Stimulated activated CD4-positive, alpha-beta T cell treated with anti-CD3 and anti-CD28 coated beads, Interleukin-2, amount 100 ng/mL, for 4 hours (primary cell): ENCODE measurements at regions not wholly inside any gene's neighbourhood (a gene's known extent, or its start where the extent isn't known, plus 50 kb on each side); places are given as distances from the start of the nearest gene placed in this dataset.
"Not testable (repeated sequence)": the region's sequence is repeated elsewhere in the genome, so short reads cannot be mapped to it uniquely, and the experiment has no call there.

Experiments used
- DNase-seq: peaks from one replicate; pipeline ENCODE4 v3.0.0-alpha.2; 2020; ENCODE audit warnings: low read depth

DNA sequence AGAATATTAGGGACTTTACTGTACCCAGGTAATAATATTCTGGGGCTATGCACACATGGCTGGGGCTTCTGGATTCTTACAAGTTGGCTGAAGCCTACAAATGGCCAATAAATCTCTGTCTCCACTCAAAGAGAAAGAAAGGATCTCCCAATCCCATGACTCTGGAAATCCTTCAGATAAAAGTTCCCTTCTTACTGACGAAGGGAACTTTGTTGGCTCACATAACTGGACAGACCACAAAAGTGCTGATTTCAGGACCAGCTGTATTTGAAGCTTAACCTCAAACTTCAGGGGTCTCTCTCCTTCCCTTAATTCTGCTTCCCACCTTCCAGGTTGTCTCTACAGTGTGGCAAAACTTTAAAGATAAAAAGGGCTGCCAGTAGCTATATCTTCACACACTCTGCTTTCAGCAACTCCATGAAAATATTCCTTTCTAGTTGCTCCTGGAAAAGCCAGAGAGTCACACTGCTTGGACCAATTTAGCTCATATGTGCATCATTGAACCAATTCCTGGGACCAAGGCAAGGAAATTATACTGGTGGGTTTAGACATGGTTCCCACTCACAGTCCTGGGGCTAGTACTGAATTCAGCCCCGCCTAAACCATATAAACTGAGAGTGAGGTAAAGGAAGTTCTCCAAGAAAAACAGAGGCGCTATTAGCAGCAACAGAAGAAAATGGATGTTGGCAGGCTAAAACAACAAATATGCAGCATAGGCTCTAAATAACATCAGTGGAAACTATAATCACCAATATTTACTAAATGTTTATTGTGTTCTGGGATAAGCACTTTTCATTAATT, 290.0 kb upstream of the GADL1 start:
- no peak for DNase-seq

DNA sequence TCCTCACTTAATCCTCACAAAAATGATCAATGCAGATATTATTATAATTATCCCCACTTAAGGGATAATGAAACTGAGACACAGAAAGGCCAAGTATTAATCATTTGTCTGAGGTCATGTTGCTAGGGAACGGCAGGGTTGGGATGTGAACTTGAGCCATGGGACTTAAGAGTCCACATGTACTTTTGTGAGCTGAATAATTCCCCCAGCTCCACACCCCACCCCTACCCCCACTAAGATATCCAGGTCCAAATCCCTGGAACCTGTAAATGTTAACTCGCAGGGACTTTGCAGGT, 290.5 kb upstream of the GADL1 start:
- no peak for DNase-seq

DNA sequence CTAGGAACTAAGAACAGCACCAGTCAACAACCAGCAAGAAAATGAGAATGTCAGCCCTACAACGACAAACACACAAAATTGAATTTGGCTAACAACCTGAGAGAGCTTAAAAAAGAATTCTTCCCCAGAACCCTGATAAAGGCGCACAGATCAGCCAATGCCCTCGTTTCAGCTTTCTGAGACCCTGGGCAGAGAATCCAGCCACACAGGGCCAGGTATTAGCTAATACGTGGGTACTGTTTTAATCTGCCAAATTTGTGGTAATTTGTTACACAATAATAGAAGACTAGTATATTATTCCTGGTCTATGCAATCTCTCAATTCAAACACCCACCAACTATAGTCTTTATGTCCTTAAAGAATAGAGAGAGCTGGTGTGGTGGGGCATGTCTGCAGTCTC, 291.6 kb upstream of the GADL1 start:
- DNase-seq = no peak

DNA sequence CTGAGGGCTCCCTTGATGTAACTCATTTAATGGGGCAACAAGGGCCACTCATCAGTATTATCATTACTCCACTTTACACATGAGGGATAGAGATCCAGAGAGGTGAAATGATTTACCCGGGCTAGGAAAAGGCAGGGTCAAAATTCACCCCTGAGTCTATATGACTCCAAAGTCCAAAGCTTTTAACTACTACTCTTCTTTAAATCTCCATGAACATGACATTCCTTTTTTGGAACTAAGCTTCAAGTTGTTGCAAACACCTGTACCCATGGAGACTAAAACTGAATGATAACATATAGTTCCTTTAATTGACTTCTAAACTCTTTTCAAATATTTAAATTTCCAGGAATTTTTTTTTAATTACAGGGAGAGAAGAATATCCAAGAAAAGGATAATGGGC, 292.9 kb upstream of the GADL1 start:
- no peak for DNase-seq

DNA sequence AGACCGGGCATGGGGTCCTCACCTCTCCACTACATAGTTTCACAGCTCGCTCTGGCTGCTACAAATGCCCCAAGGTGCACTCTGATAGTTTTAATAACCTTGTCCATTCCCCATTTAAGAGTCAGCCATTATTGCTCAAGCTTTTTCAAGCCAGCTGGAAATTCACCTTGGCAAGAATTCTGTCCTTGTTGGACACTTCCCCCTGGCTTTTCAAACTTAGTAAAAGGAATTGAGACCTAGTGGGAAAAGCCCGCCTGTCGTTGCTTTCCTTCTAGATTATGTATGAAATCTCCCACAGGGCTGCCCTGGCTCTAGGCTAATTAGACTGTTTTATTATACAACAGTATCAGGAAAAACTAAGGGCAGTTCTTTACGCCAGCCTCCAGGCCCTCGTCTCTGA, 293.7 kb upstream of the GADL1 start:
- no peak for DNase-seq

DNA sequence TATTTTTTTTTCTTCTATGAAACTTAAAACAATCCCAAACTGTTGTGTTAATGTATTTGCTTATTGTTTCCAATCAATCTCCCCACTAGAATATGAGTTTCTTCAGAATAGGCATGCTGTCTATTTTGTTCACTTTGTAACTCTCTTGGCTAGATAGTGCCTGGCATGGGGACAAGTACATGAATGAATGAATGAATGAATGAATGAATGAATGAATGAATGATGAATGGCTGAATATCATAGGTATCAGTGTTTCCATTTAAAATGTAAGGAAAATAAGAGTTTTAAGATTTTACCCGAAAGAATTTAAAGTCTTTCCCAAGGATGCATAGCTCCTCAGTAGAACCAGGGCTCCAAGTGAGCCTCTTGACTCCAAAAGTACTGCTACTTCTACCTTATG, 294.9 kb upstream of the GADL1 start:
- no peak for DNase-seq

DNA sequence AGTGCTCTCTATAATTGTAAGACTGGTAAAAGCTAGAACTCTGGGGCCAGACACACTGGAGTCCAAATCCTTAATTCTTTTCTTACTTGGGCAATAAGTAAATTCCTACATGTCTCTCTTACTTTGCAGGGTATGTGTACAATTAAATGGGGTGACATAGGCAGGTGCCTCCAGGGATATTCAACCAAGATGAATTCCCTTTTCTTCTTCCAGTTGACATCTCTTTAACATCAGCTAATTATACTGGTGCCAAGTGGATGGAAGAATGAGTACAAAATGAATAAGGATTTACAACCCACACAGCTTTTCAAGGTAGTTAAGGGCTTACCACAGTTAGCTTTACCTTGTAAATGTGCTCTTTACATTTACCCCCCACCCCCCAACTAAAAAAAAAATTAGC, 295.5 kb upstream of the GADL1 start:
- DNase-seq = no peak

DNA sequence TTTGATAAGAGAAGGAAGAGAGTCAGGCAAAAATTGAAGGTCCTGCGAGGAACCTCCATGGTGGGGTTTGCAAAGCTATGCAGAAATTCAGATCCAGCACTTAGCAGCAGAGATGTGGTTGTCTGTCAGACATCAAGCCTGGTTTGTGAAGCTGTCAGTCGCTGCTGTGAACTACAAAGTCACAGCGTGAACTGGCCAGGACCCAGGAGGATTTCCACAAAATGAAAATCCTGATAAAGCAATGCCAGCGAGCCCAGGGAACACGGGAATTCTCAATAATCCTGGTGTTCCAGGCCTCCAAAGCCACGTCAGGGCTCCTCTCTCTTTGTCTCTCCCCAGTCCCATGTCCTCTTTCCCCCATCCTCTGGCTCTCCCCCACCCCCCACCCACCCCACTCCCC, 296.9 kb upstream of the GADL1 start:
- DNase-seq = no peak

DNA sequence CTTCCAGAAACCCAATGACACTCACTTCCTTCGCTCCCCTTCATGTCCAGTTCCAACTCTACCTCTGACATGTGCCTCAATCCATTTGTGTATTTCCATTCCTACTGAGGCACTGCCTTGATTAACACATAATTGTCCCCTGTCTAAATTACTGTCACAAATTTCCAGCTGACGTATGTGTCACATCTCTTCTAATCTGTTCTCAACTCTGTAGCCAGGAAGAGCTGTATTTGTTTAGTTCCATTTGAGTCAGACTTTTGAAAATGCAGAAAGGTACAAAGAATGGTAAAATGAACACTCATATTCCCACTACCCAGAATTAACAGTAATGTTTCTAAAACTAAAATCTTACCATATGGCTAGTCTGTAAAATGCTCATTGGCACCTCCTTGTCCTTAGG, 299.0 kb upstream of the GADL1 start:
- no peak for DNase-seq

DNA sequence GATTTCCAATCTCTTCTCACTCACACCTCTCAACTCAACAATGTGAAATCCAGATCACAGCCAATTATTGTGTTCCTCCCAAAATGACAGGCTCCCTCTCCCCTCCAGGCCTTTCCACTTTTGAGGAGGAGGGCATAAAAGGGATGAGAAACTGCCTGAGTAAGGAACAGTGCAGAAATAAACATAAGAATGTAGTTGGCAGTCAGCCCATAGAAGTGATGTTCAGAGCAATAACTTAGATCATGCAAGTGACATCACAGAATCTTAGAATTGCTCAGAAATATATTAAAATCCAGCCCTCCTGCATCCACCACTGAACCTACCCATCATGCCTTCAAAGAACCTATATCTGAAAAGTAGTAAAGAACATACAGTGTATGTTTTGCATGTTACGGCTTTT, 299.4 kb upstream of the GADL1 start:
- no peak for DNase-seq

DNA sequence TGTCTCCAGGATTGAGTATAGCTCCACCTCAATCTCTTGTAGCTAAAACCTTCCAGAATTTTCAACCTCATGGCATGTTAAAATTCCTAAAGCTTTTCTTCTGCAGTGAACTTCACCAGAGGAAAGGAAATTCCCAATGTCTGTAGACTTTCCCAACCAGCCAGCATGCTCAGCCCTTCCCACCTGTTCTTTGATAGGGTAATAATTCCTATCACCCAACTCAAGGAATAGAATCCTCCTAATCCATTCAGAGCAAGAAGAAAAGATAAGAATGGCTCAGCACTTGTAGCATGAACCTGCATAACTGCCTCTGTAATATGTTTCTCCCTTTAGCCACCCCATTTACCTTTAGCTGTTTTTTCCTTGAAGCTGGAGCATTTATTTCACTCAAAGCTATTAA, 301.8 kb upstream of the GADL1 start:
- DNase-seq = no peak

DNA sequence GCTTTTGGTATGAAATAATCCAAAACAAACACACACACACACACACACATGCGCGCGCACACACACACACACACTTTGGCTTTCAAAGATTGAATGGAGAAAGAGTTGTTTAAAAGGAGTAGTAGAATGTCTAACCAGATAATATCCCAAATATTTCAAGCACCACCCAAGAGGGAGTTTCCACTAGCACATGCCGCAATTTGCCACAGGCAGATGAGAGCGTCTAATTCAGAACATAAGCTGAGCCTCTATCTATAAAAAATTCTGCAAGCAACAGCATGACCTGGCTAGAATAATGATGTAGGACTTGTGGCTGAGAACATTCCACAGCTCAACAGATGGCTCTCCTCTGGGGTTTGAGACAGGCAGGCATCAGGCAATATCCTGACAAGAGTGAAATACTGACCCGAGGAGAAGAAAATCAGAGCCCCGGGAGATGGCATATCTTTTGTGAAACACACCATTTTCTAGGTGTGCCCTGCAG, 302.5 kb upstream of the GADL1 start:
- no peak for DNase-seq

DNA sequence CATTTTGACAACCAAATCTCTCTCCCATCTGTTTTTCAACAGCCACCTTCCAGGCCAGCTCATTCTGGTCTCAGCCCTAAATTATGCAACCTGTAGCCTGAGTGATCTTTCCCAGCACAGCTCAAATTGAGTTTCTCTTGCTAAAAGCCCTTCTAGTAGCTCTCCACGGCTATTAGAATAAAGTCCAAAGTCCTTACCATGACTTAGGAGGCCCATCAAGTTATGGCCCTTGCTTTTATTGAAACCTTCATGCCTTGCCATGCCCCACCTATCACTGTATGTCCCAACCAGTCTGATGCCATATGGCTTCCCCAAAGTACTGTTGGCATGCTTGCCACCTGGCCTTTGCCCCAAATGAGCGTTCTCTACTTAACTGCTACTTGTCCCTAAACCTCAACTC, 303.5 kb upstream of the GADL1 start:
- DNase-seq = no peak

DNA sequence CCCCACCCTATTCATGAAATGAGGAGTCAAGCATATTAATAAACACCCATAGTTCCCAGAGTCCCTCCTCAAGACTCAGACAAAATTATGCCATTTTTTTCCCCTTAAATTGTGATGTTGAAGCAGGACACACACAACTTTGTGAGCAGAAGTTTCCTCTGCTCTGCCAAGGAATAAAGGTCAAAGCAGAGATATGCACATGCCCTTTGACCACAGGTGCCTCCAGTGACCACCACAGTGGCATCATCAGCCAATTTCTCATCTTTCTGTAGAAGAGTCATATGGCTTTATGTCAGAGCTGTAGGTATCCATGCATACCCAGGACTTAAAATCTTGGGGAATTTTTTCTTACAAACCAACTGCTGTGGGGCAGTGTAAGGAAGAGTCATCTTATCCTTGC, 304.4 kb upstream of the GADL1 start:
- DNase-seq = no peak

DNA sequence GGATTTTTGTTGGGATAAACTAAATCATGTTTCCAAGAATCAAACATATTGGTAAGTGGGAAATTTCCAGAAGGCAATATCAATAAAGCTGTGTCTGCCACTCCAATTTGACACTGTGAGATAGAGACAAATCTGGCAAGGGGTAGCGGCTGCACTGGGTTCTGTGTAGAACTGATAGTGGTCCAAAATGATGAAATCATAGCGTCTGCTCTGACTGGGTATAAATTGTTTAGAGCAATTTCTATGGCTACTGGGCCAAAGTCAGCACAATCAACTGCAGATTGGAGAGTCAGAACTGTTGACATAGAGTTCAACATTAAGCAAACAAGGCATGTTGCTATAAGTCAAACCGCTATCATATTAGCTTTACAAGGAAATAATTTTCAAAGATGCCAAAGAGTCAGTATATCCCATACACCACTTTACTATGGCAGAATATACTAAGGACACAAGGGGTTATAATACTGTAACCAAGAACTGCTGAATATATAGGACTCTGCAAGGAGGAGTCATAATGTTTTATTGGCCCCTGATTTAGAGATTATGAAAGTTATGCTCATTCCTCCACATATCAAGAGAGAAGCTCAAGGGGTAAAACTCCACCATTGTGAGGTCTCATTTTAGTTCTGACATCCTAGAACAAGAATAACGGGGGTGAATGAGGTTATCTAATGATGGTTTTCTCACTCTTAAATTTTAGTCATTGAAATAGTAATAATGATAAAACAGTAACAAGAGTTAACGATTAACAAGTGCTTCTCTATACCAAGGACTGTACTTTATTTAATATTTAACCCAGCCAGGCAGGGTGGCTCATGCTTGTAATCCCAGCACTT, 309.7 kb upstream of the GADL1 start:
- DNase-seq = no peak

DNA sequence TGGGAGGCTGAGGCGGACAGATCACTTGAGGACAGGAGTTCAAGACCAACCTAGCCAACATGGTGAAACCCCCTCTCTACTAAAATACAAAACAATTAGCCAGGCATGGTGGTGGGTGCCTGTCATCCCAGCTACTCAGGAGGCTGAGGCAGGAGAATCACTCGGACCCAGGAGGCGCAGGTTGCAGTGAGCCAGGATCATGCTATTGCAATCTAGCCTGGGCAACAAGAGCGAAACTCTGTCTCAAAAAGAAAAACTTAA, 310.3 kb upstream of the GADL1 start:
- DNase-seq = not testable (repeated sequence)

DNA sequence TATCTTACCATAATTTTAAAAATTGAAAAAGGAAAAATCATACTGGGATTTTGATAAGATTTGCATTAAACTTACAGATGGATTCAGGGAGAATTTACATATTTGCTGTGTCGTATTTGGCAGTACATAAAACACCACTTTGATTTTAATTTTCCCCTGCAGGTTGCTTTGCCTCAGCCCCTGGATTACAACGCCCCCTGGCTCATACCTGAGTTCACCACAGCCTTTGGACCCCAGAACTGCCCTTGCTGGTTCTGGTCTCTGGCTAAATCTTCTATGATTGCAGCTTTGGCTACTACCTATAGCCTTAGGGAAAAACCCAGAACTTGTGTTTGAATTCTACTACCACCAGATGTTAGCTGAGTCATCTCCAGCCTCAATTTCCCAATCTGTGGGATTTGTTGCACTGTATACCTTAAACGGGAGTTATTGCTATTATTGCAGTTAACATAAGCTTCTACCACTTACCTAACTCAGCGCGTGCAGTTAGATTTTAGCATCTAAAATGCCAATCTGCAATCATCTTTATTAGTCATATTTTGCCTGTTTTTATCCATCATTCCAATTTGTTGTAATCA, 315.7 kb upstream of the GADL1 start:
- no peak for DNase-seq

DNA sequence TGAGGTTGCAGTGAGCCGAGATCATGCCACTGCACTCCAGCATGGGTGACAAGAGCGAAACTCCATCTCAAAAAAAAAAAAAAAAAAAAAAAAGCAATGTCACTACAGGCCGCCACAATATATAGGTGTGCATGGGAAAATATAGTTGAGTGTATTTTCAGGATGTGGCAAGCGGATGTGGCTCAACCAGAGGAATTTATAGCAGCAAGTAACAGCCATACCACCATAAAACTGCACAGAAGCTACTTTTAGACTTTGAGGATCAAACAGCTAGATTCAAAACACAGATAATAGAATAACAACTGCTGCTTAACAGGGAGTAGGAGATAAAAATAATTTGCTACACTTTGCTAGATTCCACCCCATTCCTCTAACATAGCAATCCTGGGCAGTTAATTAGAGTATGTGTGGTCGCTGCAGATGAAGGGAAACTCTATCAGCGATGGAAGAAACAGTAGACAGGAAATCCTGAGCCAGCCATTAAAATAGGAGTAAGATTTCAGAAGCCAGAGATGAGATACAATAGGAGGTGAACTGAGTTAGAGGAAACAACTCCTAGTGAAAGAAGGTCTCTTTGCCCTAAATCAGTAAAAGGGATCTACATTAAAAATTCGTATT, 318.7 kb upstream of the STT3B start:
- no peak for DNase-seq

DNA sequence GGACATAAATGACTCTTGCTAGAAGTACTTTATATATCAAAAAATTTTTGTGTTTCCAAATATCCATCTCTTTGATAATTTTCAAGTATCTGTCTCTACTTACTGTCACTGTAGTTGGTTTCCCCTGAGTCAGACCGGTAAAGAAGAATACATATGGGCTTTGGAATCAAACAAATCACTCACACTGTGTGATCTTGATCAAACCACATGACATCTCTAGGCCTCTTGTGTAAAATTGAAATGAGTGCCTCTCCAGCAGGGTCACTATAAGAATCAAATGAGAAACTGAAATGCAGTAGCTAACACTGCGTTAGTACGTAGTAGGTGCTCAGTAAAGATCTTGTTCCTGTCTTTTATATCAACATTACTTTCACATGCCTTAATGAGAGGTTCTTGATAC, 314.6 kb upstream of the STT3B start:
- no peak for DNase-seq

DNA sequence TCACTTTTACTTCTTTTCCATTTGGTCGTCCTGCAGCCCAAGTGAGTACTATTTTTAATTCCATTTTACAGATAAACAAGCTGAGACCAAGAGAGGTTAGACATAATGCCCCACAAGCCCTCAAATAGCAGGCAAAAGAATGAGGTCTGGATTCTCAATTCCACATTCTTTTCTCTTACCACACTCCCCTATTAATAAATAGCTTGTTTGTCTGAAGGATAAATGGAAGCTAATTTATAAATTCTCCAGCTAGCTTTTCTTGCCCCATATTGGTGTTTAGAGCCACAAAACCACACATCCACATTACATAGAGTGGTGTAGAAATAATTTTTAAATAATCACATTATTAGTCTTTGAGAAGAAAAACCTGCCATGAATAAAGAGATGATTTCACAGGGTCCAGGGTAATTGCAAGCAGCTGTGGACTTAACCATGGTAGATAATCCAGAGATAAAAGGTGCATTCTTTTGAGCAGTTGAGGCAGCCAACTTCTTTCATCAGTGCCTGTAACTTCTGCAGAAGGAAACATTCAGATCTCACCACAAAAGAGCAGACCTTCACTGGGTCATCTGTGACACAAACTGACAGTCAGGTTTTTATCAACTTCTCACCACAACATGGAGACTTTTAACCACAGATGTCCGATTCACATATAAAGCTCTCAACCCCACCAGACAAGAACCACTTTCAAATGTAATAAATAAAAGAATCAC, 313.4 kb upstream of the STT3B start:
- DNase-seq = no peak

DNA sequence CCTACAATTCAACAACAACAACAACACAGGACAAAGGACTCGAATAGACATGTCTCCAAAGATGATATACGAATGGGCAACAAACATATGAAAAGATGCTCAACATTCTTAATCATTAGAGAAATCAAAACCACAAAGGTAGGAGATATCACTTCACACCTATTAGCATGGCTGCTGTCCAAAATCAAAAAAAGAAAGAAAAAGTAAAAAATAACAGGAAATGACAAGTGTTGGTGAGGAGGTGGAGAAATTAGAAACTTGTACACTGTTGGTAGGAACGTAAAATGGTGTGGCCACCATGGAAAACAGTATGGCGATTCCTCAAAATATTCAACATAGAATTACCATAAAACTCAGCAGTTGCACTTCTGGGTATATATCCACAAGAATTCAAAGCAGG, 312.3 kb upstream of the STT3B start:
- no peak for DNase-seq

DNA sequence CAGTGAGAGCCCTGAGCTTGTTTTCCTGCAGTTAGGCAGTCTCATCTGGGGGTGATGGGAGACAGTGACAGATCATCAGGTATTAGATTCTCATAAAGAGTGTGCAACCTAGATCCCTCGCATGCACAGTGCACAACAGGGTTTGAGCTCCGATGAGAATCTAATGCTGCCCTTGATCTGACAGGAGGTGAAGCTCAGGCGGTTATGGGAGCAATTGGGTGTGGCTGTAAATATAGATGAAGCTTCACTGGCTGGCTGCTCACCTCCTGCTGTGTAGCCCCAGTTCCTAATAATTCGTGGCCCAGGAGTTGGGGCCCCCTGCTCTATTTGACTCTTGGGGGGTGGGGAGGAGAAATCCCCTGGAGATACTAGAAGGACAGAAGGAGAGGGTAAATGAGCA, 309.4 kb upstream of the STT3B start:
- DNase-seq = no peak

DNA sequence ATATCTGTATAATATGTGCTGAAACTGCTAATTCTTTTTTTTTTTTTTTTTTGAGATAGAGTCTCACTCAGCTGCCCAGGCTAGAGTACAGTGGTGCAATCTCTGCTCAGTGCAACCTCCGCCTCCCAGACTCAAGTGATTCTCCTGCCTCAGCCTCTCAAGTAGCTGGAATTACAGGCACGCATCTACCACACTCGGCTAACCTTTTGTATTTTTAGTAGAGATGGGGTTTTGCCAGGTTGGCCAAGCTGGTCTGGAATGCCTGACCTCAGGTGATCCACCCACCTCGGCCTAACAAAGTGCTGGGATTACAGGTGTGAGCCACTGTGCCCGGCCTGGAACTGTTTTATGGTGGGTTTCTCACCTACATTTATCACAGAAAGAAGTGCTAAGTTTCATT, 307.8 kb upstream of the STT3B start:
- no peak for DNase-seq
